GM12891 (cell line): ENCODE measurements at regions not wholly inside any gene's neighbourhood (a gene's known extent, or its start where the extent isn't known, plus 50 kb on each side); places are given as distances from the start of the nearest gene placed in this dataset.

Source experiments
- PAX5 ChIP-seq: IDR thresholded peaks from 2 replicates; pipeline ENCODE4 v1.6.1; 2011; ENCODE audit warnings: low read length, moderate library complexity, mild to moderate bottlenecking; ENCODE audit not compliant: insufficient read depth, severe bottlenecking
- POLR2A ChIP-seq: IDR thresholded peaks from 2 replicates; pipeline ENCODE4 v1.6.1; 2011; ENCODE audit warnings: low read depth, low read length, control low read depth
- POLR2AphosphoS5 ChIP-seq: IDR thresholded peaks from 2 replicates; pipeline ENCODE4 v1.6.1; 2011; ENCODE audit warnings: low read depth, low read length, control low read depth
- SPI1 ChIP-seq: IDR thresholded peaks from 2 replicates; pipeline ENCODE4 v1.6.1; 2011; ENCODE audit warnings: low read depth, low read length, control low read depth
- TAF1 ChIP-seq: IDR thresholded peaks from 2 replicates; pipeline ENCODE4 v1.6.1; 2011; ENCODE audit warnings: low read depth, low read length, control low read depth

GRCh38 chr1:157314408-157314807 lies 176.2 kb upstream of the ETV3 start:
- TF ChIP-seq TAF1, result no peak
- TF ChIP-seq POLR2A, result no peak
- no peak for TF ChIP-seq POLR2AphosphoS5
- TF ChIP-seq PAX5, result no peak
- no peak for TF ChIP-seq SPI1
